ENCODE measurements at regions not wholly inside any gene's neighbourhood (a gene's known extent, or its start where the extent isn't known, plus 50 kb on each side); places are given as distances from the start of the nearest gene placed in this dataset.

- H3K36me3 ChIP-seq (ENCODE audit: insufficient read depth, low read length): no peaks in the 10 kb centered on the region
- no peaks in the 10 kb centered on the region for H4K20me1 ChIP-seq (ENCODE audit: insufficient read depth)
- H2AFZ ChIP-seq (ENCODE audit: low read depth, low read length): no peak overlapping the region
- H3K9me2 ChIP-seq (ENCODE audit: insufficient read depth, low read length): no peaks in the 10 kb centered on the region
- no peak overlapping the region for H3K9ac ChIP-seq (ENCODE audit: low read length)
- no peak overlapping the region for H3K4me2 ChIP-seq (ENCODE audit: low read length)
- H3K27me3 ChIP-seq (ENCODE audit: insufficient read depth, low read depth, low read length): no peaks in the 10 kb centered on the region
- H3K79me2 ChIP-seq (replicated peaks; ENCODE audit: insufficient read depth, low read length): no peaks in the 10 kb centered on the region
- H3F3A ChIP-seq (ENCODE audit: insufficient read depth, low read length, poor library complexity, severe bottlenecking): no peaks in the 10 kb centered on the region
- H3K27ac ChIP-seq (ENCODE audit: low read length): no peak overlapping the region
- H3K4me3 ChIP-seq (ENCODE audit: low read length): no peak overlapping the region
- no peak for TF ChIP-seq EP300 (conservative IDR thresholded peaks at IDR 0.05; ENCODE audit: poor library complexity, severe bottlenecking)
- TF ChIP-seq EZH2 (IDR thresholded peaks at IDR 0.05; ENCODE audit: borderline replicate concordance, insufficient read depth, low read length, poor library complexity, severe bottlenecking): no peak
- no peak for TF ChIP-seq MXI1 (conservative IDR thresholded peaks at IDR 0.05; ENCODE audit: poor library complexity, severe bottlenecking)
- TF ChIP-seq, protein P1, sequence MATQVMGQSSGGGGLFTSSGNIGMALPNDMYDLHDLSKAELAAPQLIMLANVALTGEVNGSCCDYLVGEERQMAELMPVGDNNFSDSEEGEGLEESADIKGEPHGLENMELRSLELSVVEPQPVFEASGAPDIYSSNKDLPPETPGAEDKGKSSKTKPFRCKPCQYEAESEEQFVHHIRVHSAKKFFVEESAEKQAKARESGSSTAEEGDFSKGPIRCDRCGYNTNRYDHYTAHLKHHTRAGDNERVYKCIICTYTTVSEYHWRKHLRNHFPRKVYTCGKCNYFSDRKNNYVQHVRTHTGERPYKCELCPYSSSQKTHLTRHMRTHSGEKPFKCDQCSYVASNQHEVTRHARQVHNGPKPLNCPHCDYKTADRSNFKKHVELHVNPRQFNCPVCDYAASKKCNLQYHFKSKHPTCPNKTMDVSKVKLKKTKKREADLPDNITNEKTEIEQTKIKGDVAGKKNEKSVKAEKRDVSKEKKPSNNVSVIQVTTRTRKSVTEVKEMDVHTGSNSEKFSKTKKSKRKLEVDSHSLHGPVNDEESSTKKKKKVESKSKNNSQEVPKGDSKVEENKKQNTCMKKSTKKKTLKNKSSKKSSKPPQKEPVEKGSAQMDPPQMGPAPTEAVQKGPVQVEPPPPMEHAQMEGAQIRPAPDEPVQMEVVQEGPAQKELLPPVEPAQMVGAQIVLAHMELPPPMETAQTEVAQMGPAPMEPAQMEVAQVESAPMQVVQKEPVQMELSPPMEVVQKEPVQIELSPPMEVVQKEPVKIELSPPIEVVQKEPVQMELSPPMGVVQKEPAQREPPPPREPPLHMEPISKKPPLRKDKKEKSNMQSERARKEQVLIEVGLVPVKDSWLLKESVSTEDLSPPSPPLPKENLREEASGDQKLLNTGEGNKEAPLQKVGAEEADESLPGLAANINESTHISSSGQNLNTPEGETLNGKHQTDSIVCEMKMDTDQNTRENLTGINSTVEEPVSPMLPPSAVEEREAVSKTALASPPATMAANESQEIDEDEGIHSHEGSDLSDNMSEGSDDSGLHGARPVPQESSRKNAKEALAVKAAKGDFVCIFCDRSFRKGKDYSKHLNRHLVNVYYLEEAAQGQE (IDR thresholded peaks at IDR 0.05; ENCODE audit: borderline replicate concordance): no peak
- no peak for TF ChIP-seq RAD21 (conservative IDR thresholded peaks at IDR 0.05)
- no peak for TF ChIP-seq POLR2AphosphoS5 (IDR thresholded peaks at IDR 0.05)
- no peak for TF ChIP-seq TAF1 (IDR thresholded peaks at IDR 0.05; ENCODE audit: low read depth)
- TF ChIP-seq, protein P2, sequence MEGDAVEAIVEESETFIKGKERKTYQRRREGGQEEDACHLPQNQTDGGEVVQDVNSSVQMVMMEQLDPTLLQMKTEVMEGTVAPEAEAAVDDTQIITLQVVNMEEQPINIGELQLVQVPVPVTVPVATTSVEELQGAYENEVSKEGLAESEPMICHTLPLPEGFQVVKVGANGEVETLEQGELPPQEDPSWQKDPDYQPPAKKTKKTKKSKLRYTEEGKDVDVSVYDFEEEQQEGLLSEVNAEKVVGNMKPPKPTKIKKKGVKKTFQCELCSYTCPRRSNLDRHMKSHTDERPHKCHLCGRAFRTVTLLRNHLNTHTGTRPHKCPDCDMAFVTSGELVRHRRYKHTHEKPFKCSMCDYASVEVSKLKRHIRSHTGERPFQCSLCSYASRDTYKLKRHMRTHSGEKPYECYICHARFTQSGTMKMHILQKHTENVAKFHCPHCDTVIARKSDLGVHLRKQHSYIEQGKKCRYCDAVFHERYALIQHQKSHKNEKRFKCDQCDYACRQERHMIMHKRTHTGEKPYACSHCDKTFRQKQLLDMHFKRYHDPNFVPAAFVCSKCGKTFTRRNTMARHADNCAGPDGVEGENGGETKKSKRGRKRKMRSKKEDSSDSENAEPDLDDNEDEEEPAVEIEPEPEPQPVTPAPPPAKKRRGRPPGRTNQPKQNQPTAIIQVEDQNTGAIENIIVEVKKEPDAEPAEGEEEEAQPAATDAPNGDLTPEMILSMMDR (IDR thresholded peaks at IDR 0.05; ENCODE audit: poor library complexity, severe bottlenecking): no peak
- TF ChIP-seq SMC3 (conservative IDR thresholded peaks at IDR 0.05; ENCODE audit: poor library complexity): no peak
- no peaks in the 10 kb centered on the region for H3K9me3 ChIP-seq (ENCODE audit: low read length)
Measured at GRCh38 chr9:118109542-118109941, 405.3 kb downstream of the TLR4 start.

- Histone ChIP-seq H3K9me3 (ENCODE audit: low read length) (no peaks in the 10 kb centered on the region), H3K9me2 (ENCODE audit: insufficient read depth, low read length) (no peaks in the 10 kb centered on the region), H3F3A (ENCODE audit: insufficient read depth, low read length, poor library complexity, severe bottlenecking) (no peaks in the 10 kb centered on the region), H2AFZ (ENCODE audit: low read depth, low read length) (no peak overlapping the region), H3K27me3 (ENCODE audit: insufficient read depth, low read depth, low read length) (no peaks in the 10 kb centered on the region), H3K27ac (ENCODE audit: low read length) (no peak overlapping the region), H3K4me2 (ENCODE audit: low read length) (no peak overlapping the region), H3K4me3 (ENCODE audit: low read length) (no peak overlapping the region), H3K36me3 (ENCODE audit: insufficient read depth, low read length) (no peaks in the 10 kb centered on the region), H3K79me2 (replicated peaks; ENCODE audit: insufficient read depth, low read length) (no peaks in the 10 kb centered on the region), H4K20me1 (ENCODE audit: insufficient read depth) (no peaks in the 10 kb centered on the region), H3K9ac (ENCODE audit: low read length) (no peak overlapping the region)
- TF ChIP-seq RAD21 (conservative IDR thresholded peaks at IDR 0.05) (no peak), EP300 (conservative IDR thresholded peaks at IDR 0.05; ENCODE audit: poor library complexity, severe bottlenecking) (no peak), TAF1 (IDR thresholded peaks at IDR 0.05; ENCODE audit: low read depth) (no peak), POLR2AphosphoS5 (IDR thresholded peaks at IDR 0.05) (no peak), MXI1 (conservative IDR thresholded peaks at IDR 0.05; ENCODE audit: poor library complexity, severe bottlenecking) (no peak), EZH2 (IDR thresholded peaks at IDR 0.05; ENCODE audit: borderline replicate concordance, insufficient read depth, low read length, poor library complexity, severe bottlenecking) (no peak), SMC3 (conservative IDR thresholded peaks at IDR 0.05; ENCODE audit: poor library complexity) (no peak)
- TF ChIP-seq, protein P2 (IDR thresholded peaks at IDR 0.05; ENCODE audit: poor library complexity, severe bottlenecking): no peak
- TF ChIP-seq, protein P1 (IDR thresholded peaks at IDR 0.05; ENCODE audit: borderline replicate concordance): no peak
Measured at GRCh38 chr9:118121361-118121760, 417.2 kb downstream of the TLR4 start.

All from neural cell (in vitro differentiated cells).